Sigmoid colon (tissue), 3 donors: ENCODE measurements at regions not wholly inside any gene's neighbourhood (a gene's known extent, or its start where the extent isn't known, plus 50 kb on each side); places are given as distances from the start of the nearest gene placed in this dataset.

Experiments
- POLR2A ChIP-seq, 2 donors: fragments of 450-650 bp; IDR thresholded peaks; one replicate each; pipeline ENCODE4 v1.6.1; 2016; ENCODE audit warnings: antibody characterized with exemption in 2 of 2, mild to moderate bottlenecking in 2 of 2, moderate library complexity in 2 of 2
- TF ChIP-seq, protein P1 (sequence below), 4 experiments: fragments of 450-650 bp in 3 of 4; fragments of 200-600 bp in 1 of 4; IDR thresholded peaks; one replicate each; pipeline ENCODE4 v1.5.1; 2016 to 2019; ENCODE audit warnings: antibody characterized with exemption in 4 of 4, mild to moderate bottlenecking in 3 of 4, moderate library complexity in 2 of 4

- TF ChIP-seq, protein P1, sequence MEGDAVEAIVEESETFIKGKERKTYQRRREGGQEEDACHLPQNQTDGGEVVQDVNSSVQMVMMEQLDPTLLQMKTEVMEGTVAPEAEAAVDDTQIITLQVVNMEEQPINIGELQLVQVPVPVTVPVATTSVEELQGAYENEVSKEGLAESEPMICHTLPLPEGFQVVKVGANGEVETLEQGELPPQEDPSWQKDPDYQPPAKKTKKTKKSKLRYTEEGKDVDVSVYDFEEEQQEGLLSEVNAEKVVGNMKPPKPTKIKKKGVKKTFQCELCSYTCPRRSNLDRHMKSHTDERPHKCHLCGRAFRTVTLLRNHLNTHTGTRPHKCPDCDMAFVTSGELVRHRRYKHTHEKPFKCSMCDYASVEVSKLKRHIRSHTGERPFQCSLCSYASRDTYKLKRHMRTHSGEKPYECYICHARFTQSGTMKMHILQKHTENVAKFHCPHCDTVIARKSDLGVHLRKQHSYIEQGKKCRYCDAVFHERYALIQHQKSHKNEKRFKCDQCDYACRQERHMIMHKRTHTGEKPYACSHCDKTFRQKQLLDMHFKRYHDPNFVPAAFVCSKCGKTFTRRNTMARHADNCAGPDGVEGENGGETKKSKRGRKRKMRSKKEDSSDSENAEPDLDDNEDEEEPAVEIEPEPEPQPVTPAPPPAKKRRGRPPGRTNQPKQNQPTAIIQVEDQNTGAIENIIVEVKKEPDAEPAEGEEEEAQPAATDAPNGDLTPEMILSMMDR (IDR thresholded peaks at IDR 0.05): no peak
- no peak for TF ChIP-seq POLR2A (IDR thresholded peaks at IDR 0.05)
Measured at GRCh38 chr17:55909776-55910175, 158.9 kb downstream of the PCTP start.
